GM12878 (cell line): ENCODE measurements at regions not wholly inside any gene's neighbourhood (a gene's known extent, or its start where the extent isn't known, plus 50 kb on each side); places are given as distances from the start of the nearest gene placed in this dataset.

ENCODE experiments used
- ATAC-seq: fragments of 200-7000 bp; cut with Tn5 transposase; 3 replicates; pipeline ENCODE4 v1.9.1; 2020; ENCODE audit warnings: mild to moderate bottlenecking, moderate library complexity
- BruUV-seq: library from RNA; stranded (reverse); fragments of 400-500 nt; replicated peaks from 2 replicates; lab custom pipeline; 2021; lab: Mats Ljungman, UMichigan
- CTCF ChIA-PET: fragments of 300-600 bp; sonication (Branson Sonifier 250); formaldehyde crosslinking; extraction: SDS; loops from one replicate; lab custom pipeline; 2021; ENCODE audit warnings: inconsistent platforms; lab: Yijun Ruan, JAX
- POLR2A ChIA-PET: fragments of 350-600 bp; formaldehyde crosslinking; extraction: SDS; loops from one replicate; lab custom pipeline; 2021; ENCODE audit warnings: inconsistent platforms; lab: Charles Lee
- RAD21 ChIA-PET: fragments of 300-600 bp; sonication (Branson Sonifier 250); formaldehyde crosslinking; loops from one replicate; lab custom pipeline; 2023; ENCODE audit warnings: antibody characterized with exemption; ENCODE audit not compliant: unreplicated experiment; lab: Charles Lee
- SMC1A ChIA-PET: fragments of 300-600 bp; sonication (Branson Sonifier 250); formaldehyde crosslinking; loops from one replicate; lab custom pipeline; 2023; ENCODE audit not compliant: unreplicated experiment, uncharacterized antibody; lab: Charles Lee
- DNase-seq: peaks from one replicate; pipeline ENCODE4 v3.0.0-alpha.2; 2011; ENCODE audit warnings: low read depth, low spot score
- FAIRE-seq: peaks from 3 replicates; lab custom pipeline; 2011; peaks lifted over from hg19 to GRCh38; lab: Jason Lieb, UNC
- H2AFZ ChIP-seq: 2 replicates; pipeline ENCODE4 v1.6.0; 2011; ENCODE audit warnings: low read depth, low read length, control low read depth; ENCODE audit not compliant: control insufficient read depth
- H3K27ac ChIP-seq: 2 replicates; pipeline ENCODE4 v1.5.1; 2011; ENCODE audit warnings: control low read depth; ENCODE audit not compliant: control insufficient read depth, insufficient read depth
- H3K27me3 ChIP-seq, 2 experiments: replicated peaks in 1 of 2; 2 replicates each; pipeline versions ENCODE4 v1.6.0 to v1.6.1; 2011; ENCODE audit warnings: low read length in 1 of 2; ENCODE audit not compliant: control insufficient read depth in 2 of 2, insufficient read depth in 2 of 2
- H3K36me3 ChIP-seq, 2 experiments: 2 replicates each; pipeline ENCODE4 v1.5.1; 2011; ENCODE audit warnings: low read length in 1 of 2; ENCODE audit not compliant: control insufficient read depth in 2 of 2, insufficient read depth in 2 of 2
- H3K4me1 ChIP-seq: 2 replicates; pipeline ENCODE4 v1.6.1; 2011; ENCODE audit warnings: mild to moderate bottlenecking, low read length, moderate library complexity, mixed read lengths; ENCODE audit not compliant: control insufficient read depth, insufficient read depth
- H3K4me2 ChIP-seq: 2 replicates; pipeline ENCODE4 v1.6.0; 2011; ENCODE audit warnings: control low read depth; ENCODE audit not compliant: control insufficient read depth, insufficient read depth
- H3K4me3 ChIP-seq: fragments of 200-600 bp; sonication (generic); 2 replicates; pipeline ENCODE4 v1.5.1; 2016
- H3K79me2 ChIP-seq: 2 replicates; pipeline ENCODE4 v1.6.0; 2011; ENCODE audit warnings: low read length; ENCODE audit not compliant: control insufficient read depth, insufficient read depth
- H3K9ac ChIP-seq: 2 replicates; pipeline ENCODE4 v1.8.0; 2011; ENCODE audit warnings: low read length, control low read depth, mixed read lengths; ENCODE audit not compliant: control insufficient read depth, insufficient read depth
- H3K9me3 ChIP-seq: replicated peaks from 3 replicates; pipeline ENCODE4 v1.5.1; 2011; ENCODE audit warnings: mild to moderate bottlenecking, low read length; ENCODE audit not compliant: control insufficient read depth, insufficient read depth
- H4K20me1 ChIP-seq: 2 replicates; pipeline ENCODE4 v1.6.0; 2011; ENCODE audit not compliant: control insufficient read depth, insufficient read depth
- CHD4 ChIP-seq: fragments of 200-600 bp; sonication (generic); IDR thresholded peaks from 2 replicates; pipeline ENCODE4 v1.6.1; 2016; ENCODE audit warnings: mild to moderate bottlenecking
- IKZF2 ChIP-seq, 2 experiments: fragments of 450-650 bp; IDR thresholded peaks; 2 replicates each; pipeline ENCODE4 v1.6.1; 2017; ENCODE audit warnings: mild to moderate bottlenecking in 2 of 2, moderate library complexity in 2 of 2
- IRF4 ChIP-seq: IDR thresholded peaks from 2 replicates; pipeline ENCODE4 v1.6.1; 2011; ENCODE audit warnings: low read depth, low read length
- JUNB ChIP-seq: IDR thresholded peaks from 2 replicates; pipeline ENCODE4 v1.6.1; 2016; ENCODE audit warnings: antibody characterized with exemption, mild to moderate bottlenecking
- NFIC ChIP-seq: IDR thresholded peaks from 2 replicates; pipeline ENCODE4 v1.6.1; 2012; ENCODE audit warnings: low read depth, mild to moderate bottlenecking, inconsistent platforms, low read length, moderate library complexity
- RAD21 ChIP-seq: IDR thresholded peaks from 2 replicates; pipeline ENCODE4 v1.6.1; 2011; ENCODE audit warnings: mild to moderate bottlenecking, low read depth, low read length, moderate library complexity; ENCODE audit not compliant: insufficient read depth
- SMC3 ChIP-seq: IDR thresholded peaks from 2 replicates; pipeline ENCODE4 v1.6.1; 2011; ENCODE audit warnings: low read length, improper control_type of control experiment, borderline replicate concordance
- ZNF217 ChIP-seq: fragments of 450-650 bp; IDR thresholded peaks from 2 replicates; pipeline ENCODE4 v1.6.1; 2017; ENCODE audit warnings: antibody characterized with exemption, mild to moderate bottlenecking
- ZNF274 ChIP-seq: IDR thresholded peaks from one replicate; pipeline ENCODE4 v1.8.0; 2011; ENCODE audit not compliant: insufficient read length, insufficient read depth
- ZNF622 ChIP-seq: fragments of 450-650 bp; IDR thresholded peaks from 2 replicates; pipeline ENCODE4 v1.6.1; 2017; ENCODE audit warnings: mild to moderate bottlenecking, inconsistent platforms
- in situ Hi-C: fragments of 300-500 bp; cut with MboI; formaldehyde crosslinking; loops from 9 replicates; pipeline ENCODE4 v1.14.3; 2018; ENCODE audit warnings: mixed read lengths
- intact Hi-C: fragments of 100-400 bp; cut with micrococcal nuclease; formaldehyde crosslinking; loops from one replicate; pipeline ENCODE4 v1.14.2; 2022; ENCODE audit not compliant: unreplicated experiment
- TF ChIP-seq, protein P1 (sequence below): IDR thresholded peaks from 2 replicates; pipeline ENCODE4 v1.6.1; 2011; ENCODE audit warnings: low read depth, mild to moderate bottlenecking, low read length, moderate library complexity, borderline replicate concordance; ENCODE audit errors: extremely low read depth

DNA sequence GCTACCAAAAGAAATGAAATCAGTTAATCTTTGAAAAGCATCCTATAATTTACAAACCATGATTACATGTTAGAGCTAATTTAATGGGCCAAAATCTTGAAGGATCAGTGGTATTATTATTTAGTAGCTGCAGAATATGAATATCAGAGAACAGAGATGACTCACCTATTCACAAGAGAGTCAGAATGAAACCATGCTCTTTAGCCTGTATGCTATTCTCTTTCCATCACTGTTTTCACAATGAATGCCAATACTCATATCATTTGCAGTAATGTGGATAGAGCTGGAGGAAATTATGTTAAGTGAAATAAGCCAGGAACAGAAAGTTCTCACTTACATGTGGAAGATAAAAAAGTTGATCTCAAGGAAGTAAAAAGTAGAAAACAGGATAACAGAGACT lies 414.1 kb downstream of the CENPC start:
- Histone ChIP-seq H3K79me2 (no peaks in the 10 kb centered on the region), H3K9ac (no peak overlapping the region), H3K4me1 (no peaks in the 10 kb centered on the region), H3K27ac (no peak overlapping the region), H2AFZ (no peak overlapping the region), H3K36me3 (no peaks in the 10 kb centered on the region), H4K20me1 (no peaks in the 10 kb centered on the region), H3K9me3 (no peaks in the 10 kb centered on the region), H3K4me3 (no peak overlapping the region), H3K4me2 (no peak overlapping the region), H3K27me3 (no peaks in the 10 kb centered on the region)
- intact Hi-C loops (no loop called here), in situ Hi-C loops (no loop called here)
- ChIA-PET SMC1A (interaction anchor here (2.3 kb wide), 1 partner anchor 11 kb away, joined by 7 read pairs; no protein-coding TSS in a partner anchor), RAD21 (no interaction called here), CTCF (interaction anchor here (1.4 kb wide), 1 partner anchor 46 kb away, joined by 3 read pairs; no protein-coding TSS in a partner anchor), POLR2A (no interaction called here)
- 0 out of 4 replicates have a peak, but pooled peaks of 1 of the 2 experiments have one; percentile 10 for TF ChIP-seq IKZF2 (IDR thresholded peaks at IDR 0.05)
- no peak for TF ChIP-seq SMC3
- TF ChIP-seq JUNB, result peak; percentile 83
- TF ChIP-seq NFIC, result peak; percentile 20; the same call in 1 of the 2 replicates
- 0 out of 2 replicates have a peak, but pooled peaks have one; percentile 36 for TF ChIP-seq ZNF217
- TF ChIP-seq, protein P1, sequence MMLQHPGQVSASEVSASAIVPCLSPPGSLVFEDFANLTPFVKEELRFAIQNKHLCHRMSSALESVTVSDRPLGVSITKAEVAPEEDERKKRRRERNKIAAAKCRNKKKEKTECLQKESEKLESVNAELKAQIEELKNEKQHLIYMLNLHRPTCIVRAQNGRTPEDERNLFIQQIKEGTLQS, result no peak
- no peak for TF ChIP-seq RAD21
- TF ChIP-seq CHD4, result no peak
- no peak for TF ChIP-seq ZNF622
- no peak for TF ChIP-seq ZNF274
- 0 out of 2 replicates have a peak, but pooled peaks have one; percentile 28 for TF ChIP-seq IRF4
- BruUV-seq, result no TSS peak
- no peak for FAIRE-seq
- peak; percentile 83 for ATAC-seq
- DNase-seq, result no peak
